CD4-positive, alpha-beta T cell treated with Interleukin-6 for 4 hours (primary cell): ENCODE measurements at regions not wholly inside any gene's neighbourhood (a gene's known extent, or its start where the extent isn't known, plus 50 kb on each side); places are given as distances from the start of the nearest gene placed in this dataset.
"Not testable (repeated sequence)": the region's sequence is repeated elsewhere in the genome, so short reads cannot be mapped to it uniquely, and the experiment has no call there.

Source experiments
- DNase-seq: peaks from one replicate; pipeline ENCODE4 v3.0.0-alpha.2; 2020; ENCODE audit warnings: mixed read lengths

DNA sequence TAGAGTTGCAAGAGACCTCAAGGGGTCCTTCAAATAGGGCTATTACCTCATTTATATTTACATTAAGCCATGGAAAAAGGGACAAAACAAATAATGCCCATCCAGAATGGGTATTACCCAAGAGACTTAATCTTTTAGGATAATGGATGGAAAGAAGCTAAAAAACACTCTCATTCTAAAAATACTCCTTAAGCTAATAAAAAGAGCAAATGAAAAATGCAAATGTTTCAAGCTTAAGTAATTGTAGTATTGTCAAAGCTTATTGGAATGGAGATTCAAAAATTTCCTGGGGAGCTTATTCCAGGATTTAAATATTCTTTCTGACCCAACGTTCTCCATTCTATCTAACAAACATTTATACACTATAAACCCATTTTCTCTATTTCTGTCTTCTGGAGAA lies 107.8 kb upstream of the SPIN4 start:
- no peak for DNase-seq

DNA sequence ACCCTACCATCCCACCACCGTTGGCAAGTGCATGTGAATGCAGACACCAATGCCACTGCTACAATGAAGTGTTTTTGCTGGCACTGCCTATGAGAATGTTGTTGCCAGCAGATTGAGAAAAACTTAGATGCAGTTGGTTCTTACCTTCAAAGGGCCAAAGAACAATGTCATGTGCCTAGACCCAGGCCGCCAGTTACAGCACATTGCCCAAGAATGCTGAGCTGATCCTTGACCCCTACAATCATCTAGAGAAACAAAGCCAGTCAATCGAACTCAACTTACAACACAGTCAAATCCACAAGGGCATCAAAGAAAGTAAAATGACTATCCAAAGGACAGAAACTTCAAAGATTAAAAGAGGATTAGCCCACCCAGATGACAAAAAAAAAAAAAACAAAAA lies 102.4 kb upstream of the SPIN4 start:
- no peak for DNase-seq

DNA sequence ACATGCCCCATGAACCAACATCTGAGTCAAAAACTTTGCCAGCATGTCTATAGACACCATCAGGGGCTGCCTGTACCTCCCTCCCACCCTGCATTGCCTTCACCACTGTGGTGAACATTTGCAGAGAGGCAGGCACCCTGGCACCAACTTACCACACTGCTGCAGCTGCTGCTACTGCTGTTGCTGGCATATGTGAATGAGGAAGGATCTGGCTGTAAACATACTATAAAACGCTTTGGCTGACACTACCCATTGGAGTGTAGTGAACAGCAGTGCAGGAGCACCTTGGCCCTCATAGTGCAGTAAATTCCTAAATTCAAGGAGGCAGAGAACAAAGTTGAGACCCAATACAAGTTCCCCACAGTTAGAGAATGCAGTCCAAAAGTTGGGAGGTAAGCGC lies 90.6 kb upstream of the SPIN4 start:
- DNase-seq = no peak

DNA sequence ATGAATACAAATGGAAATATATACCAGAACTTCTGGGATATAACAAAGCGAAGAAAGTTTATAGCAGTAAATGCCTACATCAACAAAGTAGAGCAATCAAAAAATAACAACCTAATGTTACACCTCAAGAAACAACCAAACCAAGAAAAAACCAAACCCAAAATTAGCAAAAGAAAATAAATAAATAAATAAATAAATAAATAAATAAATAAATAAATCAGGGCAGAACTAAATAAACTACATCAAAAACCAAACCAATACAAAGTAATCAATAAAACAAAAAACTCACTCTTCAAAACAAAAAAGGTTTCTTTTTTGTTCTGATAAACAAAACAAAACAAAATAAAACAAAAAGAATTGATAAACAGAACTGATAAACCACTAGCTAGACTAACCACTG lies 88.4 kb upstream of the SPIN4 start:
- no peak for DNase-seq

DNA sequence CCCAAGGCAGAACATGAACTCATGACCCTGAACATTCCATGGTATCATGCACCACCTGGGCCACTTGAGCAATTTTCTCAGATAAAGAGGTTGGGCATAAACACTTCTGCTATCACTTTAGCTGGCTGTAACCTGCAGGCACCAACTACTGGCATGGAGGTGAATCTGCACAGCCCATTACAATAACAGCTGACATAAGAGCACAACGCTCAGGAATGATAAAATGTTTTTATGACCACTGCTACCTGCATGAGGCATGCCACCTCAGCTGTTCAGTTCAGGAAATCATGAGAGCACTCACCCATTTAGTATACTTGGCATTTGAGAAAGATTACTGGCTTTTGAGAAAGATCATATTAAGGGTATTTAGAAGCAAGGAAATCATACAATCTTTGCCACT lies 85.7 kb upstream of the SPIN4 start:
- no peak for DNase-seq

DNA sequence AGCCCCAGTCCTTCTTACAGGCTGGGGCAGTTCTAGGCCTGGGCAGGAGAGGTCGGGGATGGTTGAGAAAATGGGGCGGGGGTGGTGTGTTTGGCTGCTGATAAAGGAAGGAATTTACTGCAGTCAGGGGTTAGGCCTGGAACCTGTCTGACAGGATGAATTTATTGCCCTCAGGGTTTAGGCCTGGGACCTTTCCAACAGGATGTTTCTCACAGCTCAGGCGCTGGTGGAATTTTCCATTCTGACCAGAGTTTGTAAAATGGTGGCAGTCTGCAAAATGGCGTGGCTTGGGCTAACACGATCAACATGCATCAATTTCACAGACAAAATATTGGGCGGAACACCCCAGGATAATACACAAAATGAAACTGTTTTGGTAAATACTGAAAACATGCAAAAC lies 83.5 kb upstream of the SPIN4 start:
- no peak for DNase-seq

DNA sequence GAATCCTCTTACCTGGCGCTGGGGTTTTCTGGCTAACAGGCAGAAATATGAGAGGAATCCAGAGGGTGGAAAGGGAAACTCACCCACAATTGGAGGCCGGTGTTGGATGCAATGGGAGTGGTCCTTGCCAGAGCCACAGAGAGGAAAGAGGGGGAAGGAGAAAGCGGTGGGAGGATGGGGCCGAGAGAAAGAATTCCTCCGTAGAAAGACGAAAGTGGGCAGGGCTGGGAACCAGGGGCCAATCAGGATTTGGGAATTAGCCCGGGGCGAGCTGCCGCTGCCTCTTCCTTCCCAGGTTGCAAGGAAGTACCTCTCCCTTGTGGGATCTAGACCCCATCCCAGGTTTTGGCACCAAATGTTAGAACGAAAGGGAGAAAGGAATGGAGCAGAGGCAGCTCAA lies 83.1 kb upstream of the SPIN4 start:
- no peak for DNase-seq

DNA sequence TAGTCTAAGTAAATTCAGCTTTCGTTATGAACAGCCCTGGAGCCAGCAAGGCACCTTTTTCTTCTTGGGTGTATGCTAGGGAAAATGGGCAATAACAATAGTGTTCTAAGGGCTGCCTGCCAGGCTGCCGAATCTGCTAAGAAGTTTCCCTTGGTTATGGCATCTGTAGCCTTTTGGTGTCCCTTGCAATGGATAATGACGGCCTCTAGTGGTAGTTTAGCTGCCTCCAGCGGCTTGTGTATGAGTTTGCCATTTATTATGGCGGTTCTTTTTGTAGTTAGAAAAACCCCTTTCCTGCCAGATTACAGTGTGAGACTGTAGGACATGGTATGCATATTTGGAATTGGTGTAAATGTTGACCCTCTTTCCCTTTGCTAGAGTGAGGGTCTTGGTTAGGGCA lies 78.9 kb upstream of the SPIN4 start:
- DNase-seq = no peak

DNA sequence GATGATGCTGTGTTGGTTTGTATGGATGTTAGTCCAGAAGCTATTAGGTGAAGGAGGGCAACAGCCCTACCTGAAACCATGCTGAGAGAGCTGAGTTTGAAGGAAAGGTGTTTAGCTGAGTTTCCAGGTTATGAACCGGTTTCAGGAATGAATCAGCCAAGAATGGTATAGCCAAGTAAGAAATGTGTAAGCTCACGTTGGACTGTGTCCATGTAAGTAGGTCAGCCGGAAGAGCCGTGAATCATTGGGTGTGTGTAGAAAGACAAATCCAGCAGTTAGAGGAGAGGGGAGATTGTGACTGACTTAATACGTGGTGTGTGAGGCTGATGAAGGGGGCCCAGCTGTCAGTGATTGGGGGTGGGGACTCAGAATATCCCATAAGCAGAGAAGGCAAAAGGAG lies 77.2 kb upstream of the SPIN4 start:
- DNase-seq = no peak

DNA sequence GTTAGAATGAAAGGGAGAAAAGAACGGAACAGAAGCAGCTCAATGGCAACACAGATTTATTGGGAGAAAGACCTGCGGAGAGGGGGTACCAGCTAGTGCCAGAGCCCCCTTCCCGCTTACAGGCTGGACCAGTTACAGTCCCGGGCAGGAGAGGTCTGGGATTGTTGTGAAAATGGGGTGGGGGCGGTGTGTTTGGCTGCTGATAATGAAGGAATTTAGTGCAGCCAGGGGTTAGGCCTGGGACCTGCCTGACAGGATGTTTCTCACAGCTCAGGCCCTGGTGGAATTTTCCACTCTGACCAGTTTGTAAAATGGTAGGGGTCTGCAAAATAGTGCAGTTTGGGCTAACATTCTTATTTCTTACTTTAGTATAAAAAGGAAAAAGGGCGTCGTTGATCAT lies 75.4 kb upstream of the SPIN4 start:
- DNase-seq = no peak

DNA sequence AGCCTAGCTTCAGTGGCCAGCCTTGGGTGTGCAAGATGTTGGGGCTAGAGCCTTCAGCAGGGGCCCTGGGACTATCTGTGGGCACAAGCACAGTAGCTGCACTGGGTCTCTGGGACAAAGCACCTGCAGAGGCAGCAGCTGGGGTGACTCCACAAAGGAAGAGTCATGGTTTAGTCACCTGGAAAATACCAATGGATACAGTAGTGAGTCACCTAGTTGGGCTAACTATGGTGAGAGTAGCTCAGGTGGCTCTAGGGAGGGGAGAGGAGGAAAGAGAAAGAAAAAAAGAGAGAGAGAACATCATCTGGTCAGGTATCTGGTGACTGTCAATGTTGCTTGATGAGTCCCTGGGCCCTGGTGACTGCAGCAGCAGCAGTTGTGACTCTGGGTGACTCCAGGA lies 72.9 kb upstream of the SPIN4 start:
- no peak for DNase-seq

DNA sequence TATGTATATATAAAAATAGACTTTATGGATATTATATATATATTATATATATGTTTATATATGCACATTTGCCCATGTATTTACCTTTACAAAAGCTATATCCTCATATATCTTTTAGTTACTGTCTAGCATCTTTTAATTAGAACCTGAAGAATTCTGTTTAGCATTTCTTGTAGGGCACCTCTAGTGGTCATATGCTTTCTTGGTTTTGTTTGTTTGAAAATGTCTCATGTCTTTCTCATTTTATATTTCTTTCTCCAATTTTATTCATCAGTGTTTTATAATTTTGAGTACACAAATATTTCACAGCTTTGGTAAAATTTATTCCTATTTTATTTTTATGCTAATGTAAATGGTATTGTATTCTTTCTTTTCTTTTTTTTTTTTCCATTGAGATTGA lies 70.3 kb upstream of the SPIN4 start:
- no peak for DNase-seq

DNA sequence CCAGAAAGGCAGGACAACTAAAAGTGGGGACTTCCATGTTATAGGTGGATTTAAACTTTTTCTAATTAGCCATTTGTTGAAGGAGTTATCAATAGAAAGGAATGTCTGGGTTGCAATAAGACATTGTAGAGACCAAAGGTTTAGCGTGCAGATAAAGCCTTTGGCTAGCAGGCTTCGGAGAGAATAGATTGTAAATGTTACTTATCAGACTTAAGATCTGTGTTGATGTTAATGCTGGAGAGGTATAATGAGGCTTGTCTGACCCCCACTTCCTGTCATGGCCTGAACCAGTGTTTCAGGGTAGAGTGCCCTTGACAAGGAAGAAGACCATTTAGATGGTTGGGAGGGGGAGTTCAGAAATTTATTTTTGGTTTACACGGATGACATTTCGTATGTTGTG lies 67.1 kb upstream of the SPIN4 start:
- no peak for DNase-seq

DNA sequence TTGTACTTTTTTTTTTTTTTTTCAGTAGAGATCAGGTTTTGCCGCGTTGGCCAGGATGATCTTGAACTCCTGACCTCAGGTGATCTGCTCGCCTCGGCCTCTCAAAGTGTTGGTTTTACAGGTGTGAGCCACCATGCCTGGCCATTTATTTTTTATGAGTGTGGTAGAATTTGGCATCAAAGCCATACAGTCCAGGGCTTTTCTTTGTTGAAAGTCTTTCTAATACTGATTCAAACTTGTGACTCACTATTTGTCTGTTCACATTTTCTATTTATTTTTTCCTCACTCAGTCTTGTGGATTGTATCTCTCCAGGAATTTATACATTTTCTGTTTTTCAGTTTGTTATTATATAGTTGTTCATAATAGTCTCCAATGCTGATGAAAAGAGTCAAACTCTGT lies 66.5 kb upstream of the SPIN4 start:
- no peak for DNase-seq

DNA sequence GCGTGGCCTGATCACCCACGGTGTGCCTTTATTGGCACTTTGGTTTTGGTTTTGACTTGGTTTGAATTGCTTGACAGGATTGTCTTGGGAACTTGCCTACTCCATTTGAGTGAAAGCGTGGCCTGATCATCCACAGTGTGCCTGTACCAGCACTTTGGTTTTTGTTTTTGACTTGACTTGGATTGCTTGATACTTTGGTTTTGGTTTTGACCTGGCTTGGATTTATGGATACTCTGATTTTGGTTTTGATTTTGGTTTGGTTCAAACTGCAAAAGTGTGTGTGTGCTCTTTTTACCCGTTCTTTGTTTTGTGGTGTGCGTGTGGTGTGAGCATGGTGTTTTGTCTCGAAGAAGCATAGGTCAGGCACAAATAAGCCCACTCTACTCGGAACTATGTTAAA lies 58.8 kb upstream of the SPIN4 start:
- not testable (repeated sequence) for DNase-seq

DNA sequence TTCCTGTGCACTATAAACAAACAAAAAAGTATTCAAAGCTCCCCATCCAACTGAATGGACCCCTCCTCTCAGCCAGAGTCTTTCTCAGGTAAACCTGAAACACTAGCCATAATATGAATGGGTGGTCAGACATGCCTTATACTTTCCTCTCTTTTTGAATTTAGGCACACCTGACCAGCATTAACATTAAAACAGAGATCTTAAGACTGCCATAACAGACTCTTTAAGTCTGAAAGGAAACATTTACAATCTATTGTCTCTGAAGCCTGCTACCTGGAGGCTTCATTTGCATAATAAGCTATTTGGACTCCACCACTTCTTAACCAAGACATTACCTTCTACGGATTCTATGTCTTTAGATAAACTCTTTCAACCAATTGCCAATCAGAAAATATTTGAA lies 56.9 kb upstream of the SPIN4 start:
- DNase-seq = no peak

DNA sequence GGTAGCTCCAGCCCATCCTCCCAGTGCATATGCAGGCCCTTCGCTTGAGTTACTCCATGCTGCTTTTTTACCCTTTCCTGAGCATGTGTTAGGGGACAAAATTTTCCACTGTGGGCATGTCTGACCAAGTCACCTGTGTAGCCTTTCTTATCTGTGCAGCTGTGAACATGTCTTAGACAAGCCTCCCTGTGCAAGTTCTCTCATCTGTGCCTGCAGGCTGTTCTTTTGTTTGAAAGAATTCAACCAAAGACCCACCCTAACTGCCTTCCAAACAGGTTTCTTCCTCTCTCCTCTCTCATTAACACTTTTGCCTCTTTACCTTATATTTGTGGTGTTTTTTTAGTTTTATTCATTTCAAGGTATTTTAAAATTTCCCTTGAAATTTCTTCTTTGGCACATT lies 53.2 kb upstream of the SPIN4 start:
- DNase-seq = no peak

DNA sequence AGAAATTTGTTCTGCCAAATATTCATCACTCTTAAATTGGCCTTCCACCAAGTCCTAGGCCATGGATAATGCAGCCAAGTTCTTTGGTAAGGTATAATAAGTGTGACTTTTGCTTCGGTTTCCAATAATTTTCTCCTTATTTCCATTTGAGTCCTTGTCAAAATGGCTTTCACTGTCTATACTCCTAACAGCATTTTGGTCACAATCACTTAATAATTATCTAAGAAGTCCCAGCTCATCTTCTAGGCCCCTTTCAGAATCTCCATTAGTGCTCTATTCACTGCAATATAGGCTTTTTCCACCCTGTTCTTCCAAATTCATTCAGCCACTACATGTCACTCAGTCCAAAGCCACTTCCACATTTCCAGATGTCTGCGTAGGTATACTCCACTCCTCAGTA lies 51.0 kb upstream of the SPIN4 start:
- no peak for DNase-seq
